ENCODE measurements at regions not wholly inside any gene's neighbourhood (a gene's known extent, or its start where the extent isn't known, plus 50 kb on each side); places are given as distances from the start of the nearest gene placed in this dataset.

DNA sequence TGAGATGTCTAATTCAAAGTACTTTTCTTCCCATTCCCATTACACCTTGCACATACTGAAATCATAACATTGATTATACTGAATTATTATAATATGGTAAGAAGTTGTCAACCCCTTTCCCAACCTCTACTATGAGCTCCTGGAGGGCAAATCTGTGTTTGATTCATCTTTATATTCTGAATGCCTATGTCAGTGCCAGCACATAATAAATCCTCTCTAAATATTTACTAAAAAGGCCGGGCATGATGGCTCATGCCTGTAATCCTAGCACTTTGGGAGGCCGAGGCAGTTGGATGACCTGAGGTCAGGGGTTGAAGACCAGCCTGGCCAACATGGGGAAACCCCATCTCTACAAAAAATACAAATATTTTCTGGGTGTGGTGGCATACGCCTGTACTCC is 392.5 kb upstream of the CADM2 start:
- no peak for ATAC-seq (replicated peaks; ENCODE audit: extremely low read depth, poor library complexity, severe bottlenecking)
- no peaks in the 10 kb centered on the region for H3K36me3 Mint-ChIP-seq (ENCODE audit: insufficient read depth)
- peaks cover 16% of the 10 kb centered on the region for H3K9me3 Mint-ChIP-seq
- H3K4me3 Mint-ChIP-seq, result no peak overlapping the region
- no peak overlapping the region for H3K27ac Mint-ChIP-seq (ENCODE audit: low read depth)
- H3K4me1 Mint-ChIP-seq, result no peaks in the 10 kb centered on the region
- DNase-seq (ENCODE audit: low spot score in 2 of 2), result no peak
- H3K27me3 Mint-ChIP-seq, result no peaks in the 10 kb centered on the region

DNA sequence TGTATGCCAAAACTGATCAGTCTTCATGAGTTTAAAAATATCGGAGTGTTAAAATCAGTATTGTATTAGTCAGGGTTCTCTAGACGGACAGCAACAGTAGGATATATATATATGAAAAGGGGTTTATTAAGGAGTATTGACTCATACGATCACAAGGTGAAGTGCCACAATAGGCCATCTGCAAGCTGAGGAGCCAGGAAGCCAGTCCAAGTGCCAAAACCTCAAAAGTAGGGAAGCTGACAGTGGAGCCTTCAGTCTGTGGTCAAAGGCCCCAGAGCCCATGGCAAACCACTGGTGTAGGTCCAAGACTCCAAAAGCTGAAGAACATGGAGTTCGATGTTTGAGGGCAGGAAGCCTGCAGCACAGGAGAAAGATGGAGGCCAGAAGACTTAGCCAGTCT is 391.0 kb upstream of the CADM2 start:
- Mint-ChIP-seq H3K9me3 (peaks cover 16% of the 10 kb centered on the region), H3K36me3 (ENCODE audit: insufficient read depth) (no peaks in the 10 kb centered on the region), H3K4me1 (no peaks in the 10 kb centered on the region), H3K4me3 (no peak overlapping the region), H3K27me3 (no peaks in the 10 kb centered on the region), H3K27ac (ENCODE audit: low read depth) (no peak overlapping the region)
- ATAC-seq (replicated peaks; ENCODE audit: extremely low read depth, poor library complexity, severe bottlenecking) (no peak), DNase-seq (ENCODE audit: low spot score in 2 of 2) (no peak)

DNA sequence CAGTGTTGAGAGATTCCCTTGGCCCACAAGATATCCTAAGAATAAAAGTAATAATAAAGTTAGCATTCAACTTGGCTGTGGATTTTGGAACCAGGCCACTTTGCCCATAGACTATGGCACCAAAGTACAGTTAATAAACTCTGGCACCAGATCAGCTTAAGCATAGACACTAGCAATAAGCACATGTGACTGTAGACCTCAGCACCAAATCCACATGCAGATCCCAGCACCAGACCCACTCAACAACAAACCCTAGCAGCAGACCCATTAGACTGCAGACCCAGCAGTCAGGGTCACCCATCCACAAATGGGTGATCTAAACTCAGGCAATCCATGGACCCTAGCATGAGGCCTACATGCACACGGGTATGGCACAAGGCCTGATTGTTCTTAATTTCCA is 384.8 kb upstream of the CADM2 start:
- H3K27me3 Mint-ChIP-seq, result no peaks in the 10 kb centered on the region
- H3K4me1 Mint-ChIP-seq, result no peaks in the 10 kb centered on the region
- peaks cover 22% of the 10 kb centered on the region for H3K9me3 Mint-ChIP-seq
- no peak for ATAC-seq (replicated peaks; ENCODE audit: extremely low read depth, poor library complexity, severe bottlenecking)
- no peak overlapping the region for H3K27ac Mint-ChIP-seq (ENCODE audit: low read depth)
- DNase-seq (ENCODE audit: low spot score in 2 of 2), result no peak
- H3K36me3 Mint-ChIP-seq (ENCODE audit: insufficient read depth), result no peaks in the 10 kb centered on the region
- no peak overlapping the region for H3K4me3 Mint-ChIP-seq

DNA sequence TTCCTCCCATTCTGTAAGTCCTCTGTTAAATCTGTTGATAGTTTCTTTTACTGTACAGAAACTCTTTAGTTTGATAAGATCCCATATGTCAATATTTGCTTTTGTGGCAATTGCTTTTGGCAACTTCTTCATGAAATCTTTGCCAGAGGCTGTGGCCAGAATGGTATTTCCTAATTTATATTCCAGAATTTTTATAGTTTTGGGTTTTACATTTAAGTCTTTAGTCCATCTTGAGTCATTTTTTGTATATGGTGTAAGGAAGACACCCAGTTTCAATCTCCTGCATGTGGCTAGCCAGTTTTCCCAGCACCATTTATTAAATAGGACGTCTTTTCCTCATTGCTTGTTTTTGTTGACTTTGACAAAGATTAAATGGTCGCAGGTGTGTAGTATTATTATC is 372.4 kb upstream of the CADM2 start:
- DNase-seq (ENCODE audit: low spot score in 2 of 2) (no peak), ATAC-seq (replicated peaks; ENCODE audit: extremely low read depth, poor library complexity, severe bottlenecking) (no peak)
- no peaks in the 10 kb centered on the region for H3K4me1 Mint-ChIP-seq
- no peaks in the 10 kb centered on the region for H3K36me3 Mint-ChIP-seq (ENCODE audit: insufficient read depth)
- H3K27me3 Mint-ChIP-seq, result no peaks in the 10 kb centered on the region
- H3K9me3 Mint-ChIP-seq, result peaks cover 16% of the 10 kb centered on the region
- H3K27ac Mint-ChIP-seq (ENCODE audit: low read depth), result no peak overlapping the region
- H3K4me3 Mint-ChIP-seq, result no peak overlapping the region

DNA sequence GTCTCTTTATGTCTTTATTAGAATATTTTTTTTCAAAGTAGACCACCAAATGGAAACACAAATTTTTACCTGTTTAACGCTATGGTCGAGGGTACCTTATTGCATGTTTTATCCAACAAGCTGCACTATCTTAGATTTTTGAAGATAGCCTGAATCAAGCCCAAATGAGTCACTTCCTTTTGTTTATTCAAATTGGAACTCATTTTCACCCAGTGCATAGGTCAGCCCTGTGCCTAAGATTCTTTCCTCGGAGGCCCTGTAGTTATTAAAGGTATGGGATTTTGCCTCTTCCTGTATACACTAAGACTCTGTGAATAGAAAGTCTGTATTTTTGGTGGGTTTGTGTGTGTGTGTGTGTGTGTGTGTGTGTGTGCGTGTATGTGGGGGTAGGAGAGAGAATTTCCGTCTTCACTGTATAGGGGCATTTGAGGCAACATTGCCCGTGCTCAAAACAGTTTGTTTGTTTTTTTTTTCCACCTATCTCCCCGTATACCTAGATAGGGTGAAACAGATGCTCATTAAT is 358.0 kb upstream of the CADM2 start:
- DNase-seq (ENCODE audit: low spot score in 2 of 2) (no peak), ATAC-seq (replicated peaks; ENCODE audit: extremely low read depth, poor library complexity, severe bottlenecking) (no peak)
- no peak overlapping the region for H3K4me3 Mint-ChIP-seq
- H3K27ac Mint-ChIP-seq (ENCODE audit: low read depth), result no peak overlapping the region
- no peaks in the 10 kb centered on the region for H3K4me1 Mint-ChIP-seq
- no peaks in the 10 kb centered on the region for H3K36me3 Mint-ChIP-seq (ENCODE audit: insufficient read depth)
- peaks cover 14% of the 10 kb centered on the region for H3K9me3 Mint-ChIP-seq
- no peaks in the 10 kb centered on the region for H3K27me3 Mint-ChIP-seq

- H3K4me3 Mint-ChIP-seq, result no peak overlapping the region
- H3K9me3 Mint-ChIP-seq, result peaks cover 18% of the 10 kb centered on the region
- no peaks in the 10 kb centered on the region for H3K27me3 Mint-ChIP-seq
- ATAC-seq (replicated peaks; ENCODE audit: extremely low read depth, poor library complexity, severe bottlenecking) (no peak), DNase-seq (ENCODE audit: low spot score in 2 of 2) (no peak)
- H3K27ac Mint-ChIP-seq (ENCODE audit: low read depth), result no peak overlapping the region
- no peaks in the 10 kb centered on the region for H3K4me1 Mint-ChIP-seq
- no peaks in the 10 kb centered on the region for H3K36me3 Mint-ChIP-seq (ENCODE audit: insufficient read depth)
These were observed 357.5 kb upstream of the CADM2 start for GRCh38 chr3:84601303-84601702.

DNA sequence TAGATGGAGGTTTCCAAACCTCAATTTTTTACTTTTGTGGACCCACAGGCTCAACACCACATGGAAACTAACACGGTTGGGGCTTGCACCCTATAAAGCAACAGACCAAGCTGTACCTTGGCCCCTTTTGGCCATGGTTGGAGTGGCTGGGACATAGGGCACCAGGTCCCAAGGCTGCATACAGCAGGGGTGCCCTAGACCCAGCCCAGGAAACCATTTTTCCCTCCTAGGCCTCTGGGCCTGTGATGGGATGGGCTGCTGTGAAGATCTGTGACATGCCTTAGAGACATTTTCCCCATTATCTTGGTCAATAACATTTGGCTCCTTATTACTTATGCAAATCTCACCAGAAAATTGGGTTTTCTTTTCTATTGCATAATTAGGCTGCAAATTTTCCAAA is 337.0 kb upstream of the CADM2 start:
- no peaks in the 10 kb centered on the region for H3K36me3 Mint-ChIP-seq (ENCODE audit: insufficient read depth)
- no peak for DNase-seq (ENCODE audit: low spot score in 2 of 2)
- no peak for ATAC-seq (replicated peaks; ENCODE audit: extremely low read depth, poor library complexity, severe bottlenecking)
- H3K9me3 Mint-ChIP-seq, result peaks cover 11% of the 10 kb centered on the region
- H3K27ac Mint-ChIP-seq (ENCODE audit: low read depth), result no peak overlapping the region
- no peak overlapping the region for H3K4me3 Mint-ChIP-seq
- no peaks in the 10 kb centered on the region for H3K27me3 Mint-ChIP-seq
- H3K4me1 Mint-ChIP-seq, result no peaks in the 10 kb centered on the region

GRCh38 chr3:84634668-84635067 is 324.1 kb upstream of the CADM2 start:
- H3K9me3 Mint-ChIP-seq, result peaks cover 26% of the 10 kb centered on the region
- ATAC-seq (replicated peaks; ENCODE audit: extremely low read depth, poor library complexity, severe bottlenecking) (no peak), DNase-seq (ENCODE audit: low spot score in 2 of 2) (no peak)
- H3K4me3 Mint-ChIP-seq, result no peak overlapping the region
- no peaks in the 10 kb centered on the region for H3K27me3 Mint-ChIP-seq
- no peak overlapping the region for H3K27ac Mint-ChIP-seq (ENCODE audit: low read depth)
- no peaks in the 10 kb centered on the region for H3K36me3 Mint-ChIP-seq (ENCODE audit: insufficient read depth)
- H3K4me1 Mint-ChIP-seq, result no peaks in the 10 kb centered on the region

GRCh38 chr3:84637272-84637671 is 321.5 kb upstream of the CADM2 start:
- Mint-ChIP-seq H3K4me3 (no peak overlapping the region), H3K36me3 (ENCODE audit: insufficient read depth) (no peaks in the 10 kb centered on the region)
- no peak for ATAC-seq (replicated peaks; ENCODE audit: extremely low read depth, poor library complexity, severe bottlenecking)

DNA sequence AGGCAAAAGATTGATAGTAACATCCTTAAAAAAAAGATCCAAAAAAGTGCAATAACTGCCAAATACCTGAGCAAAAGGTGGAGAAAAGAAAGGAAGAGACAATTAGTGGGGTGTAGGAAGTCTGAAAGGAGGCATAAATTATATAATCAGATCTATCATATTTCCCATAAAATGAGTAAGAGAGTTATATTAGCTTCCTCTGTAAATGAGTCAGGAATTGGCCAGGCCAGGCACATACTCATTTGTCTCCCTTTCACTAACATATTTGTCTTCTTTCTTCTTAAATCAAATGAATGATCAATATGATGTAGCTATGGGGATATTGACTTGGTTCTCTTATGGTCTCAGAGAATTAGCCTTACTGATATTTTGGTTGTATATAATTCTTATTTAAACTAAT is 292.3 kb upstream of the CADM2 start:
- Mint-ChIP-seq H3K4me1 (no peaks in the 10 kb centered on the region), H3K4me3 (no peak overlapping the region), H3K27me3 (no peaks in the 10 kb centered on the region), H3K36me3 (ENCODE audit: insufficient read depth) (no peaks in the 10 kb centered on the region), H3K27ac (ENCODE audit: low read depth) (no peak overlapping the region), H3K9me3 (peaks cover 11% of the 10 kb centered on the region)
- no peak for DNase-seq (ENCODE audit: low spot score in 2 of 2)
- ATAC-seq (replicated peaks; ENCODE audit: extremely low read depth, poor library complexity, severe bottlenecking), result no peak

More at GRCh38 chr3:84637272-84637671, 321.5 kb upstream of the CADM2 start:
- Mint-ChIP-seq H3K4me1 (no peaks in the 10 kb centered on the region), H3K27ac (ENCODE audit: low read depth) (no peak overlapping the region), H3K27me3 (no peaks in the 10 kb centered on the region), H3K9me3 (peaks cover 26% of the 10 kb centered on the region)
- no peak for DNase-seq (ENCODE audit: low spot score in 2 of 2)

DNA sequence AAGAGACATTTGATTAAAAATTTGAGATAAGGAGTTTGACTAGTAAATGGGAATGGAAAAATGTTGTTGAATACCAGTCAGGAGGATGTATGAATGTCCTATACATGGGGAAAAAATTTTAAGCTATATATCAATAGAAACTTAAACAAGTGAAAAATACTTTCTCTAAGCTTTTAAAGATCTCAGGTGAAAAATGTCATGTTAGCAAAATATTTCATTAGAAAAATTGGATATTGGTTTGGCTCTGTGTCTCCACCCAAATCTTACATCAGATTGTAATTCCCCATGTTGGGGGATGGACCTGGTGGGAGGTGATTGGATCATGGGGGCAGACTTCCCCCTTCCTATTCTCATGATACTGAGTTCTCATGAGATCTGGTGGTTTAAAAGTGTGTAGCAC is 279.6 kb upstream of the CADM2 start:
- no peak for ATAC-seq (replicated peaks; ENCODE audit: extremely low read depth, poor library complexity, severe bottlenecking)
- no peaks in the 10 kb centered on the region for H3K36me3 Mint-ChIP-seq (ENCODE audit: insufficient read depth)
- H3K9me3 Mint-ChIP-seq, result peaks cover 26% of the 10 kb centered on the region
- no peak for DNase-seq (ENCODE audit: low spot score in 2 of 2)
- H3K4me3 Mint-ChIP-seq, result no peak overlapping the region
- no peaks in the 10 kb centered on the region for H3K27me3 Mint-ChIP-seq
- H3K4me1 Mint-ChIP-seq, result no peaks in the 10 kb centered on the region
- no peak overlapping the region for H3K27ac Mint-ChIP-seq (ENCODE audit: low read depth)

DNA sequence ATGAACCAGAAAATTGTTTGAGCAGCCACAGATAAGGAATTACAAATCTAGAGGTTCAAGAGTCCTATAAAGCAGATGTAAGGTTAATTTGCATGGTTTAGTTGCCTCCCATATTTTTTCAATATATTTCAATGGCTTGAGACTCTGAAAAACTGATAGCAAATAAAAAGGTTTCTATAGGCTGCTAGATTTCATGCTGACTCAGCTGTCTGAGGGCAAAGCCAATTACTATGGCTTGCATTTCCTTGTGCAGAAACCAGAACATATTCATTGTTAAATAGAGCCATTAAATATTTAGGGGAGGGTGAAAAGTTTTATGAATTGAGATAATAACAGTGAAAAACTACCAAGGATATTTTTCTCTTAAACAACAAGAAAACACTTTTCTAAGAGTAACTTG is 278.1 kb upstream of the CADM2 start:
- ATAC-seq (replicated peaks; ENCODE audit: extremely low read depth, poor library complexity, severe bottlenecking) (no peak), DNase-seq (ENCODE audit: low spot score in 2 of 2) (no peak)
- no peaks in the 10 kb centered on the region for H3K27me3 Mint-ChIP-seq
- H3K27ac Mint-ChIP-seq (ENCODE audit: low read depth), result no peak overlapping the region
- no peaks in the 10 kb centered on the region for H3K4me1 Mint-ChIP-seq
- H3K9me3 Mint-ChIP-seq, result peaks cover 21% of the 10 kb centered on the region
- no peak overlapping the region for H3K4me3 Mint-ChIP-seq
- no peaks in the 10 kb centered on the region for H3K36me3 Mint-ChIP-seq (ENCODE audit: insufficient read depth)

DNA sequence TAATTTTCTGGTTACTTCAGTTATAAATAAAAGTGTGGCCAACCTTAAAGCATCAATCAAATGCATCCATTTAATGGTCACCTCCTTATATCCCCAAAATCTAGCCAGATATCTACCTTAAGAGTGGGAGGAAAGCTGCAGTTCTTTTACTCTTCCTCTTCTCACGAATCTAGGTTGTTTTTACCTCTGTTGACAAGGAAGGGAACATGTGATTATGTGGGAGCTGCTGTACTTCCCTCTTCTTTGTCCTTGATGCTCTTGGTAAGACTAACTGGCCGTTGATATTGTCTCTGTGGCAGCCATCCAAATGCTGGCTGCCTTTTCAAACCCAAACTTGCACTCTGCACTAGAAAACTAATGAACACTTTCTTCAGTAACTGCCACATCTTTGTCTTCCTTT is 275.3 kb upstream of the CADM2 start:
- no peak for DNase-seq (ENCODE audit: low spot score in 2 of 2)
- H3K9me3 Mint-ChIP-seq, result peaks cover 26% of the 10 kb centered on the region
- H3K27me3 Mint-ChIP-seq, result no peaks in the 10 kb centered on the region
- H3K4me3 Mint-ChIP-seq, result no peak overlapping the region
- no peaks in the 10 kb centered on the region for H3K4me1 Mint-ChIP-seq
- no peak for ATAC-seq (replicated peaks; ENCODE audit: extremely low read depth, poor library complexity, severe bottlenecking)
- no peaks in the 10 kb centered on the region for H3K36me3 Mint-ChIP-seq (ENCODE audit: insufficient read depth)
- no peak overlapping the region for H3K27ac Mint-ChIP-seq (ENCODE audit: low read depth)

DNA sequence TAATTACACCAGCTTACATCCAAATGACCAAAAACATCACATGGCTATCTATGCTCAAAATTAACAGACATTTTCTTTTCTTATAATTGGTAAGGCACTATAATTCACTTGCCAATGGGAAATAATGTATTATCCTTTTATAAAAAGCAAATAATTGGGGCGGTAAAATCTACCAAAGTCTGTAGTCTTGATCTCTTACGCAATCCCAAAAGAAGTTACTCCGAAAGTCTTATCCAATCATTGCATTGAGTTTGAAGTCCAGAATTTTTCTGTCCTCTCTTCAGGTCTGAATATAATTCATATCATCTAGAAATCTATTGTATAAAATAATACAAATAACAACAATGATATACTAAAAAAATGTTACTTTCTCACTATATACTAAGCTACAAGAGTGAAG is 273.3 kb upstream of the CADM2 start:
- Mint-ChIP-seq H3K4me1 (no peaks in the 10 kb centered on the region), H3K36me3 (ENCODE audit: insufficient read depth) (no peaks in the 10 kb centered on the region), H3K9me3 (peaks cover 20% of the 10 kb centered on the region), H3K27me3 (no peaks in the 10 kb centered on the region), H3K27ac (ENCODE audit: low read depth) (no peak overlapping the region), H3K4me3 (no peak overlapping the region)
- no peak for DNase-seq (ENCODE audit: low spot score in 2 of 2)
- ATAC-seq (replicated peaks; ENCODE audit: extremely low read depth, poor library complexity, severe bottlenecking), result no peak

All from central memory CD8-positive, alpha-beta T cell (primary cell).